Mesothelial cell of epicardium (in vitro differentiated cells): ENCODE measurements at regions not wholly inside any gene's neighbourhood (a gene's known extent, or its start where the extent isn't known, plus 50 kb on each side); places are given as distances from the start of the nearest gene placed in this dataset.

Source experiments
- DNase-seq, 2 experiments: peaks; one replicate each; pipeline ENCODE4 v3.0.0; 2021; ENCODE audit warnings: low spot score in 2 of 2; ENCODE audit not compliant: unreplicated experiment in 2 of 2
- H3K27ac Mint-ChIP-seq: 2 replicates; pipeline ENCODE4 v1.8.0; 2021; ENCODE audit warnings: mixed read lengths
- H3K27me3 Mint-ChIP-seq: 2 replicates; pipeline ENCODE4 v1.8.0; 2021; ENCODE audit warnings: low read depth, mixed read lengths
- H3K36me3 Mint-ChIP-seq: 2 replicates; pipeline ENCODE4 v1.8.0; 2021; ENCODE audit warnings: mixed read lengths
- H3K4me1 Mint-ChIP-seq: 2 replicates; pipeline ENCODE4 v1.8.0; 2021; ENCODE audit warnings: mixed read lengths
- H3K4me3 Mint-ChIP-seq: 2 replicates; pipeline ENCODE4 v1.8.0; 2021; ENCODE audit warnings: mild to moderate bottlenecking, moderate library complexity, mixed read lengths
- H3K9me3 Mint-ChIP-seq: 2 replicates; pipeline ENCODE4 v1.8.0; 2021; ENCODE audit warnings: mixed read lengths
- CTCF ChIP-seq: fragments of 200-600 bp; sonication (generic); IDR thresholded peaks from one replicate; pipeline ENCODE4 v1.5.0; 2021; ENCODE audit warnings: antibody characterized with exemption; ENCODE audit not compliant: unreplicated experiment

DNA sequence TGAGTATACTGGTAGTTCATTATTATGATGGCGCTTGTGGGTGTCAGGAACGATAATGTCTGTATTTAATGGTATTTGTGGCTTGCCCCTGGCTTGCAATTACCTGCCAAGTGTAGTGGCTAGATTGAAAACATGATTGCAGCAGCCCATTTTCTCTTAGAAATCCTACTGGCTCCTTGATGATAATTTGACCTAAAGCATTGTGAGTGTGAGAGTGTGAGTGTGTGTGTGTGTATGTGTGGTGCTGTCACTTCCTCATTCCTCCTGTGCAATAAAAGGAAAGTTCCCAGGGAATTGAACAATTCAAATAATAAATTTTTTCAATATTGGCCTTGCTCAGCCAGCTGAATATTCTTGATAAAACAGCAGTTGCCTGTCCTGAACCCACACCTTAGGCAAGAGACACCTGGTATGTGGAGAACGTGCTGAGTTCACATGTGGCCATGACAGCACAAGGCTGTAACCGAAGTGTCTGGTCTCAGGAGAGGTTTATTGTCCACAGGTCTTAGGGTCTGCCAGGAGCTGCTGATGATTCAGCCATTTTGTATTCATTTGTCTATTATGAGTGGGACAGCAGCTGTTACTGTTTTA, 193.3 kb downstream of the CD47 start:
- Mint-ChIP-seq H3K27ac (no peak overlapping the region), H3K9me3 (peaks cover 2% of the 10 kb centered on the region), H3K4me1 (peaks cover 20% of the 10 kb centered on the region), H3K4me3 (no peak overlapping the region), H3K36me3 (no peaks in the 10 kb centered on the region), H3K27me3 (peaks cover 14% of the 10 kb centered on the region)
- no peak for TF ChIP-seq CTCF
- no peak for DNase-seq

GRCh38 chr3:107894998-107895397, 195.8 kb downstream of the CD47 start:
- TF ChIP-seq CTCF, result no peak
- no peak overlapping the region for H3K4me3 Mint-ChIP-seq
- H3K36me3 Mint-ChIP-seq, result no peaks in the 10 kb centered on the region
- H3K9me3 Mint-ChIP-seq, result no peaks in the 10 kb centered on the region
- H3K4me1 Mint-ChIP-seq, result peaks cover 20% of the 10 kb centered on the region
- H3K27me3 Mint-ChIP-seq, result peaks cover 14% of the 10 kb centered on the region
- H3K27ac Mint-ChIP-seq, result no peak overlapping the region
- DNase-seq, result no peak

DNA sequence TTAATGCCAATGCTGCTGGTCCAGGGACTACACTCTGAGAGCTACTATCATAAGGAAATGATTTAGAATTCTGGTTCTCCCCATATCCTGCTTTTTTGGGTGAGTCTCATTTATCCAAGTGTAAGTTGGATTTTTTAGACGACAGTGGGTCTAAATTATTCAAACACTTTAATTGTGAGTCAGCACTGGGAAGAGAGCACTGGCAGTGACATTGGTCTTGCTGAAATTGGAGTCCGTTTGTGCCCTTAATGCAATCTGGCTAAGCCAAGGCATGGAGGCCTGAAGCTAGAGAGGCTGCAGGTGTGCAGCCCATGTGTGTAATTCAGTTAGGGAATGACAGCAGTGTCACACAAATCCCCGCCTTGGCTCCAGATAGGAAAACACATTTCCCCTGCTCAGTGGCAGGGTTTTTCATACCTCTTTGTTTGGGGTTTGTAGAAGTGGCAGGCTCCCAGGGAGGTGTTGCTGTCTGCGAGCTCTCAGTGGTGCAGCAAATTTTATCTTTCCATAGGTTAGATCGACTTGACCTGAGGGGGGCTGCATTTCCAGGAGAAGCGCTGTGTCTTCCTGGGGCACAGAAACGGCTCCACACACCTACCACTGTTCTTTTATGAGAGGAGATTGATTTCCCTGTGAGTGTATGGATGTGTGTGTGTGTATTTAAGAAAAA, 197.7 kb downstream of the CD47 start:
- Mint-ChIP-seq H3K4me1 (peaks cover 20% of the 10 kb centered on the region), H3K27me3 (peaks cover 14% of the 10 kb centered on the region), H3K36me3 (peaks cover 2% of the 10 kb centered on the region), H3K4me3 (no peak overlapping the region), H3K9me3 (peaks cover 10% of the 10 kb centered on the region), H3K27ac (no peak overlapping the region)
- no peak for TF ChIP-seq CTCF
- no peak for DNase-seq

GRCh38 chr3:107884719-107885460, 205.9 kb downstream of the CD47 start:
- peaks cover 10% of the 10 kb centered on the region for H3K9me3 Mint-ChIP-seq
- no peak for DNase-seq
- H3K4me1 Mint-ChIP-seq, result peaks cover 3% of the 10 kb centered on the region
- H3K36me3 Mint-ChIP-seq, result peaks cover 2% of the 10 kb centered on the region
- H3K4me3 Mint-ChIP-seq, result no peak overlapping the region
- TF ChIP-seq CTCF, result no peak
- no peak overlapping the region for H3K27ac Mint-ChIP-seq
- no peaks in the 10 kb centered on the region for H3K27me3 Mint-ChIP-seq

- Mint-ChIP-seq H3K36me3 (peaks cover under 1% of the 10 kb centered on the region), H3K27ac (no peak overlapping the region), H3K4me3 (no peak overlapping the region), H3K9me3 (peaks cover 2% of the 10 kb centered on the region), H3K4me1 (peaks cover 3% of the 10 kb centered on the region), H3K27me3 (no peaks in the 10 kb centered on the region)
- no peak for DNase-seq
- TF ChIP-seq CTCF, result no peak
Observed at GRCh38 chr3:107884028-107884427, 206.8 kb downstream of the CD47 start.
